Mesenchymal stem cell (in vitro differentiated cells and primary cell): ENCODE measurements at regions not wholly inside any gene's neighbourhood (a gene's known extent, or its start where the extent isn't known, plus 50 kb on each side); places are given as distances from the start of the nearest gene placed in this dataset.

Experiments
- DNase-seq: peaks from one replicate; pipeline ENCODE4 v3.0.0-alpha.2; 2013
- H2AFZ ChIP-seq: one replicate; pipeline ENCODE4 v1.6.1; 2013; ENCODE audit warnings: low read depth, mild to moderate bottlenecking, control low read depth, inconsistent platforms, low read length, moderate library complexity
- H2AK5ac ChIP-seq: 2 replicates; pipeline ENCODE4 v1.6.1; 2013; ENCODE audit warnings: low read length, moderate library complexity, mild to moderate bottlenecking, inconsistent platforms; ENCODE audit not compliant: severe bottlenecking
- H2BK120ac ChIP-seq: one replicate; pipeline ENCODE4 v1.6.1; 2013; ENCODE audit warnings: low read depth, mild to moderate bottlenecking, inconsistent platforms, low read length, moderate library complexity
- H2BK12ac ChIP-seq, 2 experiments: one replicate each; pipeline ENCODE4 v1.6.1; 2013; ENCODE audit warnings: inconsistent platforms in 2 of 2, low read length in 2 of 2, mild to moderate bottlenecking in 2 of 2, moderate library complexity in 2 of 2, control low read depth in 1 of 2
- H2BK15ac ChIP-seq: one replicate; pipeline ENCODE4 v1.6.1; 2013; ENCODE audit warnings: mild to moderate bottlenecking, low read depth, inconsistent platforms; ENCODE audit not compliant: poor library complexity, severe bottlenecking
- H2BK5ac ChIP-seq: 2 replicates; pipeline ENCODE4 v1.6.1; 2013; ENCODE audit warnings: low read depth, mild to moderate bottlenecking, low read length, control low read depth, inconsistent platforms; ENCODE audit not compliant: poor library complexity, severe bottlenecking
- H3K14ac ChIP-seq, 2 experiments: one replicate each; pipeline ENCODE4 v1.6.1; 2013; ENCODE audit warnings: inconsistent platforms in 2 of 2, low read length in 2 of 2, control low read depth in 1 of 2, mild to moderate bottlenecking in 1 of 2, moderate library complexity in 1 of 2
- H3K18ac ChIP-seq, 2 experiments: one replicate each; pipeline ENCODE4 v1.6.1; 2013; ENCODE audit warnings: inconsistent platforms in 2 of 2, low read length in 2 of 2, control low read depth in 1 of 2, low read depth in 1 of 2, mild to moderate bottlenecking in 1 of 2
- H3K23ac ChIP-seq, 2 experiments: one replicate each; pipeline ENCODE4 v1.6.1; 2013; ENCODE audit warnings: inconsistent platforms in 2 of 2, low read length in 2 of 2, mild to moderate bottlenecking in 2 of 2, moderate library complexity in 2 of 2, control low read depth in 1 of 2
- H3K27ac ChIP-seq: 2 replicates; pipeline ENCODE4 v1.5.1; 2013; ENCODE audit warnings: mild to moderate bottlenecking, moderate library complexity, low read length, control low read depth, inconsistent platforms; ENCODE audit not compliant: poor library complexity, severe bottlenecking
- H3K27me3 ChIP-seq, 2 experiments: 2 replicates each; pipeline versions ENCODE4 v1.6.1 to v1.7.0; 2013; ENCODE audit warnings: low read length in 2 of 2, mild to moderate bottlenecking in 2 of 2, moderate library complexity in 2 of 2, control low read depth in 1 of 2, inconsistent platforms in 1 of 2; ENCODE audit not compliant: control insufficient read depth in 1 of 2, insufficient read depth in 1 of 2
- H3K36me3 ChIP-seq, 2 experiments: 2 replicates each; pipeline versions ENCODE4 v1.6.1 to v1.7.0; 2013; ENCODE audit warnings: low read length in 2 of 2, control low read depth in 1 of 2, inconsistent platforms in 1 of 2, low read depth in 1 of 2, mild to moderate bottlenecking in 1 of 2; ENCODE audit not compliant: insufficient read depth in 2 of 2, control insufficient read depth in 1 of 2
- H3K4ac ChIP-seq, 2 experiments: one replicate each; pipeline ENCODE4 v1.6.1; 2013; ENCODE audit warnings: inconsistent platforms in 2 of 2, low read length in 2 of 2, mild to moderate bottlenecking in 2 of 2, moderate library complexity in 2 of 2, control low read depth in 1 of 2, low read depth in 1 of 2
- H3K4me1 ChIP-seq: 2 replicates; pipeline ENCODE4 v1.6.1; 2013; ENCODE audit warnings: low read depth, low read length, control low read depth; ENCODE audit not compliant: control insufficient read depth, insufficient read depth
- H3K4me2 ChIP-seq: 2 replicates; pipeline ENCODE4 v1.6.1; 2013; ENCODE audit warnings: low read length, mild to moderate bottlenecking, inconsistent platforms; ENCODE audit not compliant: poor library complexity, severe bottlenecking
- H3K4me3 ChIP-seq, 2 experiments: 2 replicates each; pipeline versions ENCODE4 v1.5.1 to v1.7.0; 2013; ENCODE audit warnings: low read length in 2 of 2, mild to moderate bottlenecking in 2 of 2, control low read depth in 1 of 2, low read depth in 1 of 2; ENCODE audit not compliant: insufficient read depth in 1 of 2
- H3K79me1 ChIP-seq: replicated peaks from 2 replicates; pipeline ENCODE4 v1.6.1; 2013; ENCODE audit warnings: mild to moderate bottlenecking, control low read depth, low read length, inconsistent platforms; ENCODE audit not compliant: poor library complexity, severe bottlenecking
- H3K9ac ChIP-seq: 2 replicates; pipeline ENCODE4 v1.7.0; 2013; ENCODE audit warnings: mild to moderate bottlenecking, low read length, moderate library complexity
- H3K9me3 ChIP-seq: 2 replicates; pipeline ENCODE4 v1.7.0; 2013; ENCODE audit warnings: mild to moderate bottlenecking, low read length; ENCODE audit not compliant: control insufficient read depth
- H4K8ac ChIP-seq: one replicate; pipeline ENCODE4 v1.6.1; 2013; ENCODE audit warnings: inconsistent platforms, mild to moderate bottlenecking, low read length, moderate library complexity
- H4K91ac ChIP-seq: one replicate; pipeline ENCODE4 v1.6.1; 2013; ENCODE audit warnings: mild to moderate bottlenecking, low read length, inconsistent platforms
- WGBS: methylation state at CpG from one replicate; pipeline ENCODE4 v1.1.7; 2013; ENCODE audit warnings: mixed read lengths; 5-methylcytosine and 5-hydroxymethylcytosine counted together

DNA sequence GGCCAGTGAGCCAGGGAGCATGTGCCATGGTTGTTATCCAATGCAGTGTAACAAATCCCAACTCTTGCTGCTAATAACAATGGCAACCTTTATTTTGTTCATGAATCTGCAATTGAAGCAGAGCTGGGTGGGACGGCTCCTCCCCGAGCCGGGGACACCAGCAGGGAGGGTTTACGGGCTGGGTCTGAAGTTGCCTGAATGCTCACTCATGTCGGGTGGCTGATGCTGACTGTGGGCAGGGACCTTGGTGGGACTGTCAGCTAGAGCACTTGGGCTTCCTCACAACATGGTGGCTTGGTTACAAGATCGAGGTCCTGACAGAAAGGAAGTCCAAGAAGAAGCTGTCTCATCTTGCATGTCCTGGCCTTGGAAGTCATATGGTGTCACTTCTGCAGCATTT is 264.5 kb downstream of the NDUFA10 start:
- Histone ChIP-seq H3K79me1 (no peaks in the 10 kb centered on the region), H3K23ac (no peak overlapping the region), H2BK15ac (no peak overlapping the region), H2AFZ (no peak overlapping the region), H2BK5ac (no peak overlapping the region), H3K4me3 (no peak overlapping the region), H3K9me3 (peaks cover 11% of the 10 kb centered on the region), H3K4ac (no peak overlapping the region), H2AK5ac (no peak overlapping the region), H4K8ac (no peak overlapping the region), H3K27ac (no peak overlapping the region), H3K36me3 (no peaks in the 10 kb centered on the region), H3K18ac (no peak overlapping the region), H3K14ac (no peak overlapping the region), H3K4me2 (no peak overlapping the region), H3K27me3 (peaks cover 0 to 46% of the 10 kb centered on the region in 2 experiments), H4K91ac (no peak overlapping the region), H3K4me1 (no peaks in the 10 kb centered on the region), H2BK120ac (no peak overlapping the region), H2BK12ac (no peak overlapping the region), H3K9ac (no peak overlapping the region)
- no peak for DNase-seq
- 78% methylated on average over 6 of the region's 6 CpGs for WGBS

DNA sequence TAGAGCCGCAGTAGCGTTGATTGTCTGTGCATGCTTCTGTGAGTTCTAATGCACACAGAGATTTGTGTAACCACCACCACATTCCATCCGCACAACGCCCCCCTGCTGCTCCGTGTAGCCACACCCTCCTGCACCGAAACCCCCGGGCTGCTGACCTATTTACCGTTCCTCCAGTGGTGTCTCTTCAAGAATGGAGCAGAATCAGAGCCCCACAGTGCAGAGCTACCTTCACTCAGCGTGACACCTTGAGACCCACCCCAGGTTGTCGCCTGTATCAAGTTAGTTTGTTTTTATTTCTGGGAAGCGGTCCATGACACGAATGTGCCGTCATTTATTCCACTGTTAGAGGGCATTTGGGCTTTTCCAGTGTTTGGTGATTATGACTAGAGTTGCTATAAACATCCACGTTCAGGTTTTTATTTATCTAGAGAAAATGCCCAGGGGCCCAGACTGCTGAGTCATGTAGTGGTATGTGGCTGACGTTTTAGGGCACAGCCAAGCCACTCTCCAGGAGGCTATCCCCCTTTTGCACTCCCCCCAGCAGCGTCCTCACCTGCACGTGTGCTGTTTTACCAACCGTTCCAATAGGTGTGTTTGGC is 266.8 kb downstream of the NDUFA10 start:
- Histone ChIP-seq H3K14ac (no peak overlapping the region), H3K36me3 (no peaks in the 10 kb centered on the region), H4K91ac (no peak overlapping the region), H4K8ac (no peak overlapping the region), H3K4me3 (no peak overlapping the region), H3K4me1 (no peaks in the 10 kb centered on the region), H3K9me3 (peaks cover 11% of the 10 kb centered on the region), H3K9ac (no peak overlapping the region), H3K4me2 (no peak overlapping the region), H2AFZ (no peak overlapping the region), H2BK12ac (no peak overlapping the region), H2BK5ac (no peak overlapping the region), H2BK15ac (no peak overlapping the region), H3K79me1 (no peaks in the 10 kb centered on the region), H3K4ac (no peak overlapping the region), H3K18ac (no peak overlapping the region), H3K23ac (no peak overlapping the region), H2BK120ac (no peak overlapping the region), H3K27ac (no peak overlapping the region), H3K27me3 (peaks cover 0 to 38% of the 10 kb centered on the region in 2 experiments), H2AK5ac (no peak overlapping the region)
- WGBS = 56% methylated on average over 15 of the region's 18 CpGs
- DNase-seq = peak; percentile 18

DNA sequence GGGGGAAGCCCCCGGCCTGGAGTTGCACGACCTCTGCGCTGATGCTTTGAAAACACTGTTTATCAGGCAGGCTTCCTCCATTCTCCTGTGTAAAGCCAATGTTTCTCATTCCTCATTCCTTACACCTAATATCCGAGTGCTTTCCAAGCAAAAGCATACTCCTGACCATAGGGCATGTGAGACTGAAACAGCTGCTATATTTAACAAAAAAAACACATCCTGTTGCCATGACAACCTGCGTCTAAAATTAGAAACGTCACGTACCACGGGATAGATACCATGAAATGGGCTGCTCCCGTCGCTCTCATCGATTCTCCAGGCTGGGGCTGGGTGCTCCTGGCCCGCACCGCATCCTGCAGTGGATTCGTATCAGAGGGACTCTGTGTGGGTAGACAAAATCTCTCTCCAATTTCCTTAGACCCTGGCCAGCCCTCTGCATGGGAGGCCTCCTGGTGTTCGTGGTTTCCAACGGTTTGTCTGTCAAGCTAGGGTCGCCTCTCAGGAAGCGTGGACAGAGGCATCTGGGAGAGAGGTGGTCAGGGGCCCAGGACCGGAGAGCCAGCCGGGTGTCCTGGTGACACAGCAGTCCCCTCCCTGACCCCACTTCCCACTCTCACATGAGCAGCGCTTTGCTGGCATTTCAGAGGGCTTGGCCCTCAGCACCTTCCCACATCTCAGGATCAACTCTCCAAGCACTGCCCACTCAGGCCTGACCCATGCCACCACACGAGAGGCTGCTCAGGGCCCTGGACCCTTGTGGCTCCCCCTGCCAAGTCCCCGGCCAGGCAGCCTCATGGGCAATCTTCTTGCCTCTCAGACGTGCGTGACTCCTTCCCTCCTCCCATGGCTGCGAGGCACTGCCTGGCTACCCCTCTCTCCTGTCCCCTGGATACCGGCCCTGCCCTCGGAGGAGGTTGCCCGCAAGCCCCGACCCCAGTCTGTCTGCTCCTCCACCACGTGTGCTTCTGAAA is 268.1 kb downstream of the NDUFA10 start:
- Histone ChIP-seq H3K4ac (no peak overlapping the region), H3K4me1 (no peaks in the 10 kb centered on the region), H3K14ac (no peak overlapping the region), H4K8ac (no peak overlapping the region), H3K27me3 (peaks cover 0 to 29% of the 10 kb centered on the region in 2 experiments), H4K91ac (no peak overlapping the region), H3K18ac (no peak overlapping the region), H2AFZ (no peak overlapping the region), H3K23ac (no peak overlapping the region), H3K79me1 (no peaks in the 10 kb centered on the region), H3K4me2 (no peak overlapping the region), H3K36me3 (no peaks in the 10 kb centered on the region), H3K9ac (no peak overlapping the region), H2BK5ac (no peak overlapping the region), H3K4me3 (no peak overlapping the region), H3K9me3 (peaks cover 11% of the 10 kb centered on the region), H2BK12ac (no peak overlapping the region), H2AK5ac (no peak overlapping the region), H3K27ac (no peak overlapping the region), H2BK15ac (no peak overlapping the region), H2BK120ac (no peak overlapping the region)
- peak; percentile 2 for DNase-seq
- WGBS = 81% methylated on average over 31 of the region's 31 CpGs

DNA sequence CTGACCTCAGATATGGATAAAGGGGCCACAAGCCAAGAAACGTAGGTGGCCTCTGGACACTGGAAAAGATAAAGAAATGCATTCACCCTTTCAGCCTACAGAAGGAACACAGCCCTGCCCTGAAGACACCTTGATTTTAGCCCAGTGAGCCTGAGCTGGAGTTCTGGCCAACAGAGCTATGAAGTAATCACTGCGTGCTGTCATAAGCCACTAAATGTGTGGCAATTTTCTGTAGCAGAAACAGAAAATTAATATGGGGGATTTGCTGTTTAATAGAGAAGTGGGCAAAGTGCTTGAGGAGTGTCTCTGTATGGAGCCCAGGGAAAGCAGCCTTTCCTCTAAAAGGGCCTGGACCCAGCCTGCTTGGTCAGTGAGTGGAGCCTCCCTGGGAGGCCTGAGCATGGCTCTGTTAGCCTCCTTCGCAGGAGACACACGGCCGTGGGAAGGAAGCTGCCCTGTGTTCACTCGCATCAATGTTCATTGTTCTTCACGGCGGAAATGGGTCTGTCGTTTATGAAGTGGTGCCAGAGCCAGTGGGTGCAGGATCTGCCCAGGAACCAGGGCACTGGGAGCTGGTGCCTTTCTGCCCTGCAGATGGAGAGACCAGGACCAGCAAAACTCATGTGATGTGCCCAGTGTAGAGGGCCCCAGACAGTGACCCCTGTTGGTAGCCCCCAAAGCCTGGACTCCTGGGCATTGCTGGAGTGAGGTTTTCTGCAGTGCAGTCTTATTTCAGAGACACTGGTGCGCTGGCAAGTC is 268.9 kb downstream of the NDUFA10 start:
- Histone ChIP-seq H3K4ac (no peak overlapping the region), H3K79me1 (no peaks in the 10 kb centered on the region), H3K18ac (no peak overlapping the region), H3K36me3 (no peaks in the 10 kb centered on the region), H3K23ac (no peak overlapping the region), H2BK12ac (no peak overlapping the region), H3K27ac (no peak overlapping the region), H2BK5ac (no peak overlapping the region), H4K91ac (no peak overlapping the region), H2BK120ac (no peak overlapping the region), H3K14ac (no peak overlapping the region), H3K27me3 (peaks cover 0 to 24% of the 10 kb centered on the region in 2 experiments), H2AK5ac (no peak overlapping the region), H3K9ac (no peak overlapping the region), H2BK15ac (no peak overlapping the region), H3K9me3 (peaks cover 11% of the 10 kb centered on the region), H3K4me3 (no peak overlapping the region), H3K4me2 (no peak overlapping the region), H3K4me1 (no peaks in the 10 kb centered on the region), H2AFZ (no peak overlapping the region), H4K8ac (no peak overlapping the region)
- 70% methylated on average over 10 of the region's 10 CpGs for WGBS
- no peak for DNase-seq
